ENCODE measurements at regions not wholly inside any gene's neighbourhood (a gene's known extent, or its start where the extent isn't known, plus 50 kb on each side); places are given as distances from the start of the nearest gene placed in this dataset.

GRCh38 chr5:125551797-125552196 is 805.4 kb upstream of the ZNF608 start:
- H3K4me1 ChIP-seq, result peaks cover 13% of the 10 kb centered on the region
- ATAC-seq (no peak), DNase-seq (no peak)
- no peaks in the 10 kb centered on the region for H3K27me3 ChIP-seq (ENCODE audit: low read depth)
- no peak overlapping the region for H3K4me3 ChIP-seq
- intact Hi-C loops (cut with DNase I), result no loop called here
- TF ChIP-seq CTCF (IDR thresholded peaks at IDR 0.05), result no peak
- H3K9me3 ChIP-seq, result no peaks in the 10 kb centered on the region
- H3K36me3 ChIP-seq, result no peaks in the 10 kb centered on the region
- no peak overlapping the region for H3K27ac ChIP-seq

DNA sequence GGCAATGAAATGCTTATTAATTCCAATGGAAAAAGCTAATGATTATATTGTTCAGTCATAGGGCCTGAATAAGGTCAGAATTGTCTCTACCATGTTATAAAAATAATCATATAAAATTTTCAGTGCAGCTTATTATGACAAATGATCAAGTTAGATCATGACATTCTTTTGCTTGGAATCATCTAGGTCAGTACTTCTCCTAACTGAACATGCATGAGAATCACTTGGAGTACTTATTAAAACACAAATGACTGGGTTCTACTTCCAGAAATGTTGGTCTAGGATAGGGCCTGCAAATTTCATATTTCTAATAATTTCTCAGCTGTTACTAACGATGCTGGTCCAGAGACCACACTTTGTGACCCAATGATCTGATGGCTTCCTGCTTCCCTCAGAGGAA is 806.0 kb upstream of the ZNF608 start:
- Histone ChIP-seq H3K4me3 (no peak overlapping the region), H3K36me3 (no peaks in the 10 kb centered on the region), H3K27me3 (ENCODE audit: low read depth) (no peaks in the 10 kb centered on the region), H3K4me1 (peaks cover 13% of the 10 kb centered on the region), H3K27ac (no peak overlapping the region), H3K9me3 (no peaks in the 10 kb centered on the region)
- intact Hi-C loops (cut with DNase I), result no loop called here
- ATAC-seq (no peak), DNase-seq (no peak)
- TF ChIP-seq CTCF (IDR thresholded peaks at IDR 0.05), result no peak

- Histone ChIP-seq H3K27me3 (ENCODE audit: low read depth) (no peaks in the 10 kb centered on the region), H3K9me3 (no peaks in the 10 kb centered on the region), H3K27ac (no peak overlapping the region), H3K36me3 (no peaks in the 10 kb centered on the region), H3K4me3 (no peak overlapping the region), H3K4me1 (peaks cover 7% of the 10 kb centered on the region)
- DNase-seq (no peak), ATAC-seq (no peak)
- intact Hi-C loops (cut with DNase I), result no loop called here
- TF ChIP-seq CTCF (IDR thresholded peaks at IDR 0.05), result no peak
Observed at GRCh38 chr5:125554355-125554754, 807.9 kb upstream of the ZNF608 start.

GRCh38 chr5:125555591-125555990 is 809.2 kb upstream of the ZNF608 start:
- ATAC-seq (no peak), DNase-seq (no peak)
- Histone ChIP-seq H3K9me3 (no peaks in the 10 kb centered on the region), H3K4me1 (no peaks in the 10 kb centered on the region), H3K27ac (no peak overlapping the region), H3K27me3 (ENCODE audit: low read depth) (no peaks in the 10 kb centered on the region), H3K4me3 (no peak overlapping the region), H3K36me3 (no peaks in the 10 kb centered on the region)
- intact Hi-C loops (cut with DNase I), result no loop called here
- TF ChIP-seq CTCF (IDR thresholded peaks at IDR 0.05), result no peak

- Histone ChIP-seq H3K4me3 (no peak overlapping the region), H3K36me3 (no peaks in the 10 kb centered on the region), H3K9me3 (no peaks in the 10 kb centered on the region), H3K27me3 (ENCODE audit: low read depth) (no peaks in the 10 kb centered on the region), H3K27ac (no peak overlapping the region), H3K4me1 (no peaks in the 10 kb centered on the region)
- no peak for DNase-seq
- intact Hi-C loops (cut with DNase I), result no loop called here
- no peak for TF ChIP-seq CTCF (IDR thresholded peaks at IDR 0.05)
- ATAC-seq, result no peak
Observed at GRCh38 chr5:125558016-125558415, 811.6 kb upstream of the ZNF608 start.

DNA sequence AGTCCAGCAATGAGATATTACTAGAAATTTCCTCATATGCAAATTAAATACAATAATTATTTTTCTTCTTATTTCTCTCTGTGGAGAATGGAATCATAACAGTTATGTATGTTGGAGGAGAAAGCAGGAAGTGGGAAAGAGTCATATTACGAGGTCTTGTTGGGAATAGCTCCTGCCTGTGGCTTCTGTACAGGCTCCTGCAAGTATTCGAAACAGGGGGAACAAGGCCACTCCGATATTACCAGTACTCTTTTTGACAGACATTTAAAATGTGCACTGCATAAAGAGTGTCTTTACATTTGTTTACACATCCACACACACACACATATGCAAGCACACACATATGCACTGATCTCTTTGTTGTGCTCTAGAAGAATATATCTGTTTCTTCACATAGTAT is 812.0 kb upstream of the ZNF608 start:
- DNase-seq, result no peak
- Histone ChIP-seq H3K4me3 (no peak overlapping the region), H3K36me3 (no peaks in the 10 kb centered on the region), H3K27me3 (ENCODE audit: low read depth) (no peaks in the 10 kb centered on the region), H3K27ac (no peak overlapping the region), H3K4me1 (no peaks in the 10 kb centered on the region), H3K9me3 (no peaks in the 10 kb centered on the region)
- intact Hi-C loops (cut with DNase I), result no loop called here
- no peak for TF ChIP-seq CTCF (IDR thresholded peaks at IDR 0.05)
- no peak for ATAC-seq
